IMR-90 (cell line): ENCODE measurements at regions not wholly inside any gene's neighbourhood (a gene's known extent, or its start where the extent isn't known, plus 50 kb on each side); places are given as distances from the start of the nearest gene placed in this dataset.

Experiments
- BHLHE40 ChIP-seq: fragments of 150-350 bp; IDR thresholded peaks from 2 replicates; pipeline ENCODE4 v1.6.1; 2016; ENCODE audit warnings: mild to moderate bottlenecking, low read depth, low read length
- CHD1 ChIP-seq: IDR thresholded peaks from 2 replicates; pipeline ENCODE4 v1.6.1; 2012; ENCODE audit warnings: low read depth, low read length, improper control_type of control experiment
- MAZ ChIP-seq: IDR thresholded peaks from 2 replicates; pipeline ENCODE4 v1.6.1; 2012; ENCODE audit warnings: low read depth, mild to moderate bottlenecking, low read length, improper control_type of control experiment, moderate library complexity, borderline replicate concordance
- MXI1 ChIP-seq: IDR thresholded peaks from 2 replicates; pipeline ENCODE4 v1.6.1; 2012; ENCODE audit warnings: low read depth, mild to moderate bottlenecking, low read length, moderate library complexity, borderline replicate concordance
- POLR2A ChIP-seq: IDR thresholded peaks from 2 replicates; pipeline ENCODE4 v1.6.1; 2012; ENCODE audit warnings: mild to moderate bottlenecking, low read depth, low read length
- RAD21 ChIP-seq: IDR thresholded peaks from 2 replicates; pipeline ENCODE4 v1.6.1; 2012; ENCODE audit warnings: low read length, improper control_type of control experiment
- RCOR1 ChIP-seq: IDR thresholded peaks from 2 replicates; pipeline ENCODE4 v1.6.1; 2012; ENCODE audit warnings: mild to moderate bottlenecking, low read length, improper control_type of control experiment; ENCODE audit not compliant: insufficient replicate concordance
- RFX5 ChIP-seq: IDR thresholded peaks from 2 replicates; pipeline ENCODE4 v1.8.0; 2012; ENCODE audit warnings: low read depth, mild to moderate bottlenecking, low read length, moderate library complexity
- SMC3 ChIP-seq: fragments of 150-350 bp; IDR thresholded peaks from 2 replicates; pipeline ENCODE4 v1.6.1; 2016; ENCODE audit warnings: low read depth, mild to moderate bottlenecking, antibody characterized with exemption, low read length, moderate library complexity
- TF ChIP-seq, protein P1 (sequence below): conservative IDR thresholded peaks from 2 replicates; pipeline ENCODE4 v1.5.1; 2012; ENCODE audit warnings: mild to moderate bottlenecking, low read depth, low read length, improper control_type of control experiment
- TF ChIP-seq, protein P2 (sequence below): fragments of 150-350 bp; IDR thresholded peaks from 2 replicates; pipeline ENCODE4 v1.6.1; 2016; ENCODE audit warnings: low read depth, mild to moderate bottlenecking, low read length, moderate library complexity, borderline replicate concordance
- TF ChIP-seq, protein P3 (sequence below): fragments of 150-350 bp; IDR thresholded peaks from 2 replicates; pipeline ENCODE4 v1.6.1; 2017; ENCODE audit warnings: mild to moderate bottlenecking, antibody characterized with exemption, low read length, low read depth

DNA sequence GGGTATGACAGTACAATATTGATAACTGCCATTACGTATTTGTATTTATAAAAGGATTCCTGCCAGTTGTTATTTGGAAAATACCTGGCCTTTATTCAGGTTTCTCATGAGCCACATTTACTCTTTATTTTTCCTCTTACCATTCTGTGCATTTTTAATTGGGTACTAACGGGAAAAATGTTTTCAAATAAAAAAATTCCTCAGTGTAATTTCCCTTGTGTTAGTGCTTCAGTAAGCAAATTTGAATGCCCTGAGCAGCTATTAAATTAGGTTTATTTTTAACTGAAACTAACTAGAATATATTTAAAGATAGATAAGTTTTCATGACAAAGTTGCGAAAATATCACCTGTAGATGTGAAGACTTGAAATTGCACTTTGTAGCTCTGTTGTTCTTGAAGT, 146.0 kb downstream of the PTCHD4 start:
- TF ChIP-seq POLR2A: no peak
- TF ChIP-seq, protein P1, sequence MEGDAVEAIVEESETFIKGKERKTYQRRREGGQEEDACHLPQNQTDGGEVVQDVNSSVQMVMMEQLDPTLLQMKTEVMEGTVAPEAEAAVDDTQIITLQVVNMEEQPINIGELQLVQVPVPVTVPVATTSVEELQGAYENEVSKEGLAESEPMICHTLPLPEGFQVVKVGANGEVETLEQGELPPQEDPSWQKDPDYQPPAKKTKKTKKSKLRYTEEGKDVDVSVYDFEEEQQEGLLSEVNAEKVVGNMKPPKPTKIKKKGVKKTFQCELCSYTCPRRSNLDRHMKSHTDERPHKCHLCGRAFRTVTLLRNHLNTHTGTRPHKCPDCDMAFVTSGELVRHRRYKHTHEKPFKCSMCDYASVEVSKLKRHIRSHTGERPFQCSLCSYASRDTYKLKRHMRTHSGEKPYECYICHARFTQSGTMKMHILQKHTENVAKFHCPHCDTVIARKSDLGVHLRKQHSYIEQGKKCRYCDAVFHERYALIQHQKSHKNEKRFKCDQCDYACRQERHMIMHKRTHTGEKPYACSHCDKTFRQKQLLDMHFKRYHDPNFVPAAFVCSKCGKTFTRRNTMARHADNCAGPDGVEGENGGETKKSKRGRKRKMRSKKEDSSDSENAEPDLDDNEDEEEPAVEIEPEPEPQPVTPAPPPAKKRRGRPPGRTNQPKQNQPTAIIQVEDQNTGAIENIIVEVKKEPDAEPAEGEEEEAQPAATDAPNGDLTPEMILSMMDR: no peak
- no peak for TF ChIP-seq MAZ
- no peak for TF ChIP-seq RCOR1
- TF ChIP-seq RAD21: no peak
- TF ChIP-seq CHD1: no peak
- no peak for TF ChIP-seq BHLHE40
- TF ChIP-seq RFX5: no peak
- no peak for TF ChIP-seq MXI1
- TF ChIP-seq SMC3: no peak
- TF ChIP-seq, protein P2, sequence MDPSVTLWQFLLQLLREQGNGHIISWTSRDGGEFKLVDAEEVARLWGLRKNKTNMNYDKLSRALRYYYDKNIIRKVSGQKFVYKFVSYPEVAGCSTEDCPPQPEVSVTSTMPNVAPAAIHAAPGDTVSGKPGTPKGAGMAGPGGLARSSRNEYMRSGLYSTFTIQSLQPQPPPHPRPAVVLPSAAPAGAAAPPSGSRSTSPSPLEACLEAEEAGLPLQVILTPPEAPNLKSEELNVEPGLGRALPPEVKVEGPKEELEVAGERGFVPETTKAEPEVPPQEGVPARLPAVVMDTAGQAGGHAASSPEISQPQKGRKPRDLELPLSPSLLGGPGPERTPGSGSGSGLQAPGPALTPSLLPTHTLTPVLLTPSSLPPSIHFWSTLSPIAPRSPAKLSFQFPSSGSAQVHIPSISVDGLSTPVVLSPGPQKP: no peak
- TF ChIP-seq, protein P3, sequence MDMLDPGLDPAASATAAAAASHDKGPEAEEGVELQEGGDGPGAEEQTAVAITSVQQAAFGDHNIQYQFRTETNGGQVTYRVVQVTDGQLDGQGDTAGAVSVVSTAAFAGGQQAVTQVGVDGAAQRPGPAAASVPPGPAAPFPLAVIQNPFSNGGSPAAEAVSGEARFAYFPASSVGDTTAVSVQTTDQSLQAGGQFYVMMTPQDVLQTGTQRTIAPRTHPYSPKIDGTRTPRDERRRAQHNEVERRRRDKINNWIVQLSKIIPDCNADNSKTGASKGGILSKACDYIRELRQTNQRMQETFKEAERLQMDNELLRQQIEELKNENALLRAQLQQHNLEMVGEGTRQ: no peak
